ENCODE measurements at regions not wholly inside any gene's neighbourhood (a gene's known extent, or its start where the extent isn't known, plus 50 kb on each side); places are given as distances from the start of the nearest gene placed in this dataset.

- no peak for FAIRE-seq
These were observed 377.0 kb downstream of the PDGFC start for GRCh38 chr4:156594624-156595023.

GRCh38 chr4:156593464-156593863, 378.1 kb downstream of the PDGFC start:
- no peak for FAIRE-seq

- FAIRE-seq = no peak
These were observed 379.9 kb downstream of the PDGFC start for GRCh38 chr4:156591679-156592078.

- FAIRE-seq = no peak
These were observed 387.5 kb downstream of the PDGFC start for GRCh38 chr4:156584100-156584499.

GRCh38 chr4:156583265-156583664, 388.3 kb downstream of the PDGFC start:
- FAIRE-seq = no peak

GRCh38 chr4:156581282-156582063, 390.1 kb downstream of the PDGFC start:
- FAIRE-seq = no peak

- FAIRE-seq = no peak
These were observed 392.9 kb downstream of the PDGFC start for GRCh38 chr4:156578713-156579112.

- FAIRE-seq = no peak
These were observed 393.6 kb downstream of the PDGFC start for GRCh38 chr4:156578005-156578404.

- no peak for FAIRE-seq
These were observed 394.7 kb downstream of the PDGFC start for GRCh38 chr4:156576946-156577345.

GRCh38 chr4:156575430-156576073, 396.0 kb downstream of the PDGFC start:
- no peak for FAIRE-seq

GRCh38 chr4:156571146-156571545, 400.5 kb downstream of the PDGFC start:
- no peak for FAIRE-seq

- no peak for FAIRE-seq
These were observed 402.1 kb downstream of the PDGFC start for GRCh38 chr4:156569535-156569934.

- FAIRE-seq = no peak
These were observed 403.1 kb downstream of the PDGFC start for GRCh38 chr4:156568484-156568883.

GRCh38 chr4:156568041-156568440, 403.6 kb downstream of the PDGFC start:
- FAIRE-seq = no peak

GRCh38 chr4:156560701-156561100, 410.9 kb downstream of the PDGFC start:
- FAIRE-seq = no peak

GRCh38 chr4:156559346-156559745, 412.3 kb downstream of the PDGFC start:
- no peak for FAIRE-seq

GRCh38 chr4:156558373-156559025, 413.1 kb downstream of the PDGFC start:
- no peak for FAIRE-seq

GRCh38 chr4:156557920-156558319, 413.7 kb downstream of the PDGFC start:
- FAIRE-seq = no peak

- no peak for FAIRE-seq
These were observed 415.3 kb downstream of the PDGFC start for GRCh38 chr4:156556336-156556735.

- FAIRE-seq = no peak
These were observed 417.9 kb downstream of the PDGFC start for GRCh38 chr4:156553659-156554058.

GRCh38 chr4:156547891-156548290, 423.7 kb downstream of the PDGFC start:
- FAIRE-seq = no peak

- no peak for FAIRE-seq
These were observed 424.2 kb downstream of the PDGFC start for GRCh38 chr4:156547439-156547838.

GRCh38 chr4:156545003-156545785, 426.4 kb downstream of the PDGFC start:
- no peak for FAIRE-seq
